HEK293 (cell line): ENCODE measurements at regions not wholly inside any gene's neighbourhood (a gene's known extent, or its start where the extent isn't known, plus 50 kb on each side); places are given as distances from the start of the nearest gene placed in this dataset.

ENCODE experiments used
- CTCF ChIA-PET: fragments of 350-600 bp; formaldehyde crosslinking; extraction: SDS; loops from one replicate; lab custom pipeline; 2021; ENCODE audit warnings: antibody characterized with exemption; lab: Yijun Ruan, JAX
- POLR2A ChIA-PET: fragments of 300-600 bp; formaldehyde crosslinking; extraction: SDS; loops from one replicate; lab custom pipeline; 2020; ENCODE audit warnings: antibody characterized with exemption, inconsistent platforms; lab: Yijun Ruan, JAX
- H3K27ac ChIP-seq: fragments of 200-500 bp; sonication (Bioruptor generic); 2 replicates; pipeline ENCODE4 v1.5.1; 2014; ENCODE audit warnings: low read depth, low read length, control low read depth, inconsistent platforms; ENCODE audit errors: extremely low read depth
- H3K36me3 ChIP-seq, 2 experiments: fragments of 200-500 bp in 1 of 2; sonication (Bioruptor generic) in 1 of 2; 1 replicate in 1 of 2; 2 replicates in 1 of 2; pipeline ENCODE4 v1.5.1; 2014 to 2017; ENCODE audit warnings: inconsistent platforms in 2 of 2, low read length in 2 of 2; ENCODE audit not compliant: control insufficient read depth in 2 of 2, insufficient read depth in 1 of 2
- H3K4me1 ChIP-seq: fragments of 200-500 bp; sonication (Bioruptor generic); 2 replicates; pipeline ENCODE4 v1.5.1; 2014; ENCODE audit warnings: mild to moderate bottlenecking, low read length, inconsistent platforms; ENCODE audit not compliant: control insufficient read depth, insufficient read depth
- H3K4me3 ChIP-seq: 2 replicates; pipeline ENCODE4 v1.5.1; 2011; ENCODE audit warnings: low read depth, mild to moderate bottlenecking, control low read depth, low read length, moderate library complexity
- H3K9me3 ChIP-seq: fragments of 200-500 bp; sonication (Bioruptor generic); 2 replicates; pipeline ENCODE4 v1.5.1; 2014; ENCODE audit warnings: low read depth, low read length, inconsistent platforms; ENCODE audit not compliant: control insufficient read depth, insufficient read depth
- HOXA7 ChIP-seq: sonication (generic); formaldehyde crosslinking; IDR thresholded peaks from 2 replicates; pipeline ENCODE4 v1.8.1; 2022; ENCODE audit warnings: missing genetic modification reagents, borderline replicate concordance
- PRDM1 ChIP-seq: fragments of 450-650 bp; formaldehyde crosslinking; IDR thresholded peaks from 2 replicates; pipeline ENCODE4; 2016; ENCODE audit warnings: missing biosample characterization, missing genetic modification characterization
- PRDM10 ChIP-seq: fragments of 450-650 bp; formaldehyde crosslinking; IDR thresholded peaks from 2 replicates; pipeline ENCODE4 v1.5.1; 2016; ENCODE audit warnings: missing biosample characterization, missing genetic modification characterization
- PRDM4 ChIP-seq: fragments of 450-650 bp; formaldehyde crosslinking; IDR thresholded peaks from 2 replicates; pipeline ENCODE4 v1.5.1; 2017; ENCODE audit warnings: missing biosample characterization, missing genetic modification characterization
- SCRT1 ChIP-seq: fragments of 450-650 bp; formaldehyde crosslinking; IDR thresholded peaks from 2 replicates; pipeline ENCODE4 v1.5.1; 2016; ENCODE audit warnings: missing biosample characterization, missing genetic modification characterization, borderline replicate concordance
- SETDB1 ChIP-seq: IDR thresholded peaks from one replicate; pipeline ENCODE4 v1.6.1; 2017; ENCODE audit warnings: mild to moderate bottlenecking, low read length, moderate library complexity, mixed read lengths; ENCODE audit not compliant: insufficient read length
- ZIC2 ChIP-seq: fragments of 450-650 bp; formaldehyde crosslinking; IDR thresholded peaks from 2 replicates; pipeline ENCODE4 v1.5.1; 2016; ENCODE audit warnings: missing biosample characterization, missing genetic modification characterization
- ZNF10 ChIP-seq: fragments of 450-650 bp; formaldehyde crosslinking; IDR thresholded peaks from 2 replicates; pipeline ENCODE4 v1.5.1; 2017; ENCODE audit warnings: missing biosample characterization, missing genetic modification characterization
- ZNF112 ChIP-seq: fragments of 450-650 bp; formaldehyde crosslinking; IDR thresholded peaks from 2 replicates; pipeline ENCODE4 v1.5.0; 2017; ENCODE audit warnings: missing biosample characterization, missing genetic modification characterization
- ZNF157 ChIP-seq: fragments of 450-650 bp; formaldehyde crosslinking; IDR thresholded peaks from 2 replicates; pipeline ENCODE4 v1.5.1; 2016; ENCODE audit warnings: missing biosample characterization, missing genetic modification characterization
- ZNF202 ChIP-seq: fragments of 450-650 bp; formaldehyde crosslinking; IDR thresholded peaks from 2 replicates; pipeline ENCODE4 v1.5.1; 2016; ENCODE audit warnings: missing biosample characterization, missing genetic modification characterization, borderline replicate concordance
- ZNF266 ChIP-seq: fragments of 450-650 bp; formaldehyde crosslinking; IDR thresholded peaks from 2 replicates; pipeline ENCODE4 v1.5.1; 2016; ENCODE audit warnings: missing biosample characterization, missing genetic modification characterization, low read depth
- ZNF341 ChIP-seq: fragments of 450-650 bp; formaldehyde crosslinking; IDR thresholded peaks from 2 replicates; pipeline ENCODE4; 2016; ENCODE audit warnings: low read depth, missing biosample characterization, missing genetic modification characterization
- ZNF350 ChIP-seq: fragments of 450-650 bp; formaldehyde crosslinking; IDR thresholded peaks from 2 replicates; pipeline ENCODE4 v1.5.0; 2017; ENCODE audit warnings: missing biosample characterization, mild to moderate bottlenecking, missing genetic modification characterization
- ZNF354C ChIP-seq: fragments of 450-650 bp; formaldehyde crosslinking; IDR thresholded peaks from 2 replicates; pipeline ENCODE4 v1.5.1; 2016; ENCODE audit warnings: missing biosample characterization, missing genetic modification characterization, low read depth, borderline replicate concordance
- ZNF394 ChIP-seq: fragments of 450-650 bp; formaldehyde crosslinking; IDR thresholded peaks from 2 replicates; pipeline ENCODE4 v1.5.1; 2016; ENCODE audit warnings: missing biosample characterization, missing genetic modification characterization, mild to moderate bottlenecking, moderate library complexity, borderline replicate concordance
- ZNF654 ChIP-seq: fragments of 450-650 bp; formaldehyde crosslinking; IDR thresholded peaks from 2 replicates; pipeline ENCODE4 v1.5.1; 2016; ENCODE audit warnings: low read depth, missing biosample characterization, missing genetic modification characterization
- ZNF707 ChIP-seq: fragments of 450-650 bp; formaldehyde crosslinking; IDR thresholded peaks from 2 replicates; pipeline ENCODE4 v1.5.1; 2016; ENCODE audit warnings: missing biosample characterization, missing genetic modification characterization
- TF ChIP-seq, protein P1 (sequence below): fragments of 450-650 bp; formaldehyde crosslinking; IDR thresholded peaks from 2 replicates; pipeline ENCODE4 v1.5.1; 2016; ENCODE audit warnings: missing biosample characterization, missing genetic modification characterization

DNA sequence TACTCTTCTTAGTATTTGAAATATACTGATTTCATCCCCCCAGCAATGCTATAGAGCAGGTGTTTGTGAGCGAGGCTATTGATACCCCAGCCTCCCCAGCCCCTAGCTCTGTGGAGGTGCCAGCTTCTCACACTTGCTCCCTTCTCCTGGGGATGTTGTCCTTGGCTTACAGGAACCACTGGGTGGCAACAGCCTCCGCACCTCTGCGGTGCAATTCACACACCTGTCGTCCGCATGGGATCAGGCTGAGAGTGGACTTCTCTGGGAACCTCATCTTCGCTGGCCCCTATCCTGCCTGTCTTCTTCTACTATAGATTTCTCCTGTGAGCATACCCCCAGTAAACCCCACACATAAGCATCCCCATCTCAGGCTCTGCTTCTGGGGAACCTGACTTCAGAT, 103.9 kb upstream of the SLC6A11 start:
- ChIA-PET POLR2A (no interaction called here), CTCF (interaction anchor here (0.6 kb wide), 1 partner anchor 884 kb away, joined by 4 read pairs; no protein-coding TSS in a partner anchor)
- no peaks in the 10 kb centered on the region for H3K36me3 ChIP-seq
- no peak overlapping the region for H3K4me3 ChIP-seq
- no peak overlapping the region for H3K27ac ChIP-seq
- TF ChIP-seq, protein P1, sequence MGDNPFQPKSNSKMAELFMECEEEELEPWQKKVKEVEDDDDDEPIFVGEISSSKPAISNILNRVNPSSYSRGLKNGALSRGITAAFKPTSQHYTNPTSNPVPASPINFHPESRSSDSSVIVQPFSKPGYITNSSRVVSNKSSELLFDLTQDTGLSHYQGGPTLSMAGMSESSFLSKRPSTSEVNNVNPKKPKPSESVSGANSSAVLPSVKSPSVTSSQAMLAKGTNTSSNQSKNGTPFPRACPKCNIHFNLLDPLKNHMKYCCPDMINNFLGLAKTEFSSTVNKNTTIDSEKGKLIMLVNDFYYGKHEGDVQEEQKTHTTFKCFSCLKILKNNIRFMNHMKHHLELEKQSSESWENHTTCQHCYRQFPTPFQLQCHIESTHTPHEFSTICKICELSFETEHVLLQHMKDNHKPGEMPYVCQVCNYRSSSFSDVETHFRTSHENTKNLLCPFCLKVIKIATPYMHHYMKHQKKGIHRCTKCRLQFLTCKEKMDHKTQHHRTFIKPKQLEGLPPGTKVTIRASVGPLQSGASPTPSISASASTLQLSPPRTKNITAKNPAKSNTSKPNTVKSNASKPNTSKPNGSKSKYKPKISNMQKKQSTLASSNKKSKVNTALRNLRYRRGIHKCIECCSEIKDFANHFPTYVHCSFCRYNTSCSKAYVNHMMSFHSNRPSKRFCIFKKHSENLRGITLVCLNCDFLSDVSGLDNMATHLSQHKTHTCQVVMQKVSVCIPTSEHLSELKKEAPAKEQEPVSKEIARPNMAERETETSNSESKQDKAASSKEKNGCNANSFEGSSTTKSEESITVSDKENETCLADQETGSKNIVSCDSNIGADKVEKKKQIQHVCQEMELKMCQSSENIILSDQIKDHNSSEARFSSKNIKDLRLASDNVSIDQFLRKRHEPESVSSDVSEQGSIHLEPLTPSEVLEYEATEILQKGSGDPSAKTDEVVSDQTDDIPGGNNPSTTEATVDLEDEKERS (tag by site-specific recombination): no peak
- TF ChIP-seq ZNF707 (tag by site-specific recombination): no peak
- no peak for TF ChIP-seq PRDM1
- no peak for TF ChIP-seq ZNF354C (tag by site-specific recombination)
- no peak for TF ChIP-seq ZNF654
- no peak for TF ChIP-seq SCRT1 (tag by site-specific recombination)
- TF ChIP-seq ZNF112 (tag by site-specific recombination): no peak
- no peak for TF ChIP-seq ZNF350 (tag by site-specific recombination)
- no peak for TF ChIP-seq ZNF10 (tag by site-specific recombination)
- no peak for TF ChIP-seq ZNF157 (tag by site-specific recombination)
- no peak for TF ChIP-seq PRDM4
- TF ChIP-seq ZIC2 (tag by site-specific recombination): no peak
- TF ChIP-seq, all 188 proteins: peak for 0
- H3K4me1 ChIP-seq: peaks cover 2% of the 10 kb centered on the region; the same call in 1 of the 2 replicates
- no peaks in the 10 kb centered on the region for H3K9me3 ChIP-seq

DNA sequence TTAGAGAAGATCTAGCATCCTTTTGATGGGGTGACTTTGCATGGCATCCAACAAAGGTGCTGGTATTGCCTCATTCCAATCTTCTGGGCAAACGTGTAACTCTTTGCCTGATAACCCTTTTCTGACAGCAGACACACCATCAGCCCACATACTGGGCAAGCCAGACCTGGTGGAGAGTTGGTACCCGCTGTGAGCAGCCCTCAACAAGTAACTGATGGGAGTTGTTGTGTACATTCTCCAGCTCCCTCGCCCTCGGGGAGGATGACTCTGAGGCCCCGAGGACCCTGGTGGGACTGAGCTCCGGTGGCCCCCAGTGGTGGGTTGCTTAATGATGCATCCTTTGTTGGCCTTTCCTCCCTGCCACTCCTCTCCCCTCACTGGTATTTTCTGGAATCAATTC, 102.4 kb upstream of the SLC6A11 start:
- H3K4me1 ChIP-seq: no peaks in the 10 kb centered on the region
- no peaks in the 10 kb centered on the region for H3K9me3 ChIP-seq
- H3K4me3 ChIP-seq: no peak overlapping the region
- no peaks in the 10 kb centered on the region for H3K36me3 ChIP-seq
- CTCF ChIA-PET: no interaction called here
- no peak overlapping the region for H3K27ac ChIP-seq
- POLR2A ChIA-PET: no interaction called here
- TF ChIP-seq ZNF394 (tag by site-specific recombination): no peak
- no peak for TF ChIP-seq HOXA7 (CRISPR knock-in tag)
- TF ChIP-seq ZNF341 (tag by site-specific recombination): no peak
- no peak for TF ChIP-seq SETDB1
- TF ChIP-seq ZNF202 (tag by site-specific recombination): no peak
- TF ChIP-seq, all 188 proteins: peak for 0

GRCh38 chr3:10715886-10716285, 100.1 kb upstream of the SLC6A11 start:
- no peak overlapping the region for H3K4me3 ChIP-seq
- ChIA-PET CTCF (interaction anchor here (0.7 kb wide), 1 partner anchor 9 kb away, joined by 3 read pairs; no protein-coding TSS in a partner anchor), POLR2A (no interaction called here)
- H3K27ac ChIP-seq: no peak overlapping the region
- no peaks in the 10 kb centered on the region for H3K4me1 ChIP-seq
- no peaks in the 10 kb centered on the region for H3K9me3 ChIP-seq
- H3K36me3 ChIP-seq: no peaks in the 10 kb centered on the region
- TF ChIP-seq PRDM10 (tag by site-specific recombination): no peak
- no peak for TF ChIP-seq ZNF266
